ENCODE measurements at regions not wholly inside any gene's neighbourhood (a gene's known extent, or its start where the extent isn't known, plus 50 kb on each side); places are given as distances from the start of the nearest gene placed in this dataset.

DNA sequence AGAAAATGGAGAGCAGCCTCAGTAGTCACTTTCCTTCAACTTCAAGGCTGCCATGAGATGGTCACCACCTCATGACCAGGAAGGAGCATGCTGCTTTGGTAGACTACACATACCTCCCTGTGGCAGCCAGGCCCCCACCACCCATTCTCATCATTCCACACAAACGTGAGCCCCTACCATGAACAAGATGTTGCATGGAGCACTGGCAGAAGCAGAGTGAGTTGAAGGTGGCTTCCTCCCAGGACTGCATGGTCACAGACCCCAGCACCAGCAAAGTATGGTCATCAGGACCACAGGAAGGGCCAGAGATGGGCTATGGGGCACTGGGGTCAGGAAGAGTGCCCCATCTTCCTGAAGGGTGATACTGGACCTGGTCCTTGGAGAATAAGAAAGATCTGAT, 65.5 kb upstream of the FOXE1 start:
- Histone ChIP-seq H3K4me1 (no peaks in the 10 kb centered on the region), H3K9me3 (no peaks in the 10 kb centered on the region), H3K27ac (no peak overlapping the region), H3K4me3 (no peak overlapping the region), H3K36me3 (no peaks in the 10 kb centered on the region), H3K27me3 (peaks cover 0 to 30% (median 3%) of the 10 kb centered on the region in 3 donors)
- 85 to 100% (median 92%) methylated on average over 1 of the region's 1 CpG for WGBS, 5 donors
- intact Hi-C loops (cut with DNase I; ENCODE audit: low total_unique reads) = no loop called here
- TF ChIP-seq CTCF (IDR thresholded peaks at IDR 0.05) (no peak), EP300 (IDR thresholded peaks at IDR 0.05) (no peak), POLR2A (IDR thresholded peaks at IDR 0.05) (no peak), POLR2AphosphoS5 (IDR thresholded peaks at IDR 0.05) (no peak)
- no peak for DNase-seq

DNA sequence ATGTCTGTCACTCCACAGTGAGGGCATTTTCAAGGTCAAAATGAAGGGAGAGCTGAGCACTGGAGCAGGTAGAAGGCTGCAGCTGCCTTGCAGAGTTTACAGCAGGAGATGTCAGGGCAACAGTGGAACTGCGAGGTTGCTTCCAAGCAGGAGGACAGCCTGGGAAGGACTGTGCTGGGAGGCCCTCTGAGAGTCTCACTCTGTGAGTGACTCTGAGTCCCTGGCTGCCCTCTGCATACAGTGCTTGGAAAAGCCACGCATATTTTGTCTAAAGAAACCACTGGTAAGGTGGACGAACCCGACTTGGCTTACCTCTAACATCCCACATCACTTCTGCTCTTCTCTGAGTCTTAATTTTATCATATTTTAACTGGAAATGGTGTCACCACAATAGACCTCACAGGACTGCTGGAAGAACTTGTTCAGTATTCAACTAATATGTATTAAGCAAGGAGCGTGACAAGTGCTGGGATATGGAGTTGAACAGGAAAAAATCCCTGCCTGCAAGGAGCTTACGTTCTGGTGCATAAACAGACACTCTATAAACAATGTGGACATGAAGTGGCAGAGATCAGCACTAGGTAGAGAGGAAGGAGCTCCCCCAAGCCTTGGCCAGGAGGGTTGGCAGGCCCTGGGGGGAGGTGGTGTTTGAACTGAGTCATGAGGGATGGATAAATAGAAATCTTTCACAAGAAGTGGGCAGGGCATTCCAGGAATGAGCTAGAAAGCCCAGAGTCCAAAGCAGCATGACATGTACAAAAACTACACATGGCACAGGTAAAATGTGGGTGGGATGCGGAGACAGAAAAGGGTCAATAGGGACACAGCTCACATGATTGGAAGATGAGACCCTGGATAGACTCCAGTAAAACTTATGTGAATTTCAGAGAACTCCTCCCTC, 64.0 kb upstream of the FOXE1 start:
- peak in 1 of 2 donors; percentile 25 for DNase-seq
- no peaks in the 10 kb centered on the region for H3K36me3 ChIP-seq
- peaks cover 0 to 21% (median 3%) of the 10 kb centered on the region in 3 donors for H3K27me3 ChIP-seq
- no peak overlapping the region for H3K4me3 ChIP-seq
- H3K4me1 ChIP-seq = no peaks in the 10 kb centered on the region
- intact Hi-C loops (cut with DNase I; ENCODE audit: low total_unique reads) = no loop called here
- TF ChIP-seq EP300 (IDR thresholded peaks at IDR 0.05) (no peak), POLR2AphosphoS5 (IDR thresholded peaks at IDR 0.05) (no peak), CTCF (IDR thresholded peaks at IDR 0.05) (no peak), POLR2A (IDR thresholded peaks at IDR 0.05) (no peak)
- H3K9me3 ChIP-seq = no peaks in the 10 kb centered on the region
- WGBS, 5 donors = 65 to 87% (median 80%) methylated on average over 7 of the region's 7 CpGs
- H3K27ac ChIP-seq = no peak overlapping the region

DNA sequence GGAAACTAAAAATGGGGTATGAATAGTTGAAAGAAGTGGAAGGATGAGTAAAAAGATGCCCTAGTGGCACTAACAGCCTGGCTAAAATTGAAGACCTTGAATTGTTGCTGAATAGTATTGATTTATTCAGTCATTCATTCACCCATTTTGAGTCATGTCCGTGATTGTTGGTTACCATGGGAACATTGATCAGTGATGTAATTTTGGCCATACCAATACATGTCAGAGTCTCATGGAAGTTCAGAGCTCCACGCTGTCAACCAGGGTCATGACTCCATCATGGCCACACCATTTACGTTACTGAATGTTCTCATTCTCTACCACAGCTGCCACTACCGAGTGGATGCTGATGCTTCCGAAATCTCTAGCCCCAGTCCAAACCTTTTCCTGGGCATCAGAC, 62.5 kb upstream of the FOXE1 start:
- Histone ChIP-seq H3K4me3 (no peak overlapping the region), H3K27me3 (peaks cover 0 to 18% (median 3%) of the 10 kb centered on the region in 3 donors), H3K4me1 (no peaks in the 10 kb centered on the region), H3K36me3 (no peaks in the 10 kb centered on the region), H3K27ac (no peak overlapping the region), H3K9me3 (peaks cover 0 to 2% (median under 1%) of the 10 kb centered on the region in 4 donors)
- 83 to 91% (median 88%) methylated on average over 5 of the region's 5 CpGs for WGBS, 5 donors
- intact Hi-C loops (cut with DNase I; ENCODE audit: low total_unique reads) = no loop called here
- TF ChIP-seq EP300 (IDR thresholded peaks at IDR 0.05) = no peak
- no peak for TF ChIP-seq POLR2A (IDR thresholded peaks at IDR 0.05)
- no peak for TF ChIP-seq CTCF (IDR thresholded peaks at IDR 0.05)
- no peak for TF ChIP-seq POLR2AphosphoS5 (IDR thresholded peaks at IDR 0.05)
- no peak for DNase-seq

DNA sequence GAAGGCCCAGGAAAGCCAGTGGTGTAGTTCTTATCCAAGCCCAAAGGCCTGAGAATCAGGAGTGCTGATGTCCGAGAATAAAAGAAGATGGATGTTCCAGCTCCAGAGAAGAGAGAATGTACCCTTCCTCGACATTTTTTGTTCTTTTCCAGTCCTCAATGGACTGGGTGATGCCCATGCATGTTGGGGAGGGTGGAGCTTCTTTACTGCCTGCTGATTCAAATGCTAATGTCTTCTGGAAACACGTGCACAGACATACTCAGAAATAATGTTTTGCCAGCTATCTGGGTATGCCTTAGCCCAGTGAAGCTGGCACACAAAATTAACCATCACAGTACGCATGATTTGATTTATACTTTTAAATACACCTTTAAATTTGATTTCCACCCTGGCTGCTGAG, 61.5 kb upstream of the FOXE1 start:
- TF ChIP-seq POLR2A (IDR thresholded peaks at IDR 0.05) = no peak
- no peak for TF ChIP-seq EP300 (IDR thresholded peaks at IDR 0.05)
- TF ChIP-seq POLR2AphosphoS5 (IDR thresholded peaks at IDR 0.05) = no peak
- no peak for TF ChIP-seq CTCF (IDR thresholded peaks at IDR 0.05)
- H3K4me1 ChIP-seq = no peaks in the 10 kb centered on the region
- H3K27me3 ChIP-seq = peaks cover 0 to 24% (median 3%) of the 10 kb centered on the region in 3 donors
- peaks cover 0 to 6% (median 2%) of the 10 kb centered on the region in 4 donors for H3K9me3 ChIP-seq
- WGBS, 5 donors = 54 to 72% (median 60%) methylated on average over 4 of the region's 4 CpGs
- no peak overlapping the region for H3K27ac ChIP-seq
- no peaks in the 10 kb centered on the region for H3K36me3 ChIP-seq
- no peak overlapping the region for H3K4me3 ChIP-seq
- intact Hi-C loops (cut with DNase I; ENCODE audit: low total_unique reads) = no loop called here
- DNase-seq = no peak

Measured in stomach (tissue), 8 donors.